ENCODE measurements at regions not wholly inside any gene's neighbourhood (a gene's known extent, or its start where the extent isn't known, plus 50 kb on each side); places are given as distances from the start of the nearest gene placed in this dataset.

DNA sequence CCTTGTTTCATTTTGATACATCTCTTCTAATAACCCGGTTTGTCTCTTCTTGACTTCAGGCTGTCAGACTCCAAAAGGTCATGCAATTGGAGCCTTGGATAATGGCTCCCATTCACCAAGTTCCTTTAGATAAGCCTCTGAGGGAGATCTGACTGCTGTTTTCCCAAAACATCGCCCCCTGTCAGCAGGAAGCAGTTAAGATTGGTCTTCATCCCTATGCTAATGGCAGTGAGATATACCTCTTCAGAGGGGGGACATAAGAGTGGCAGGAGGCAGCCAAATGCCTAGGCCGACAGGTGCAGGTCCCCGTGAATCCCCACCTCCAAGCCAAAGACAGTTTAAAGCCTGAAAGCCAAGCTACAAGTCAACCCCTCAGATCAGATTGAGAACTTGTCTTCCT is 144.6 kb downstream of the WDR11 start:
- no peak overlapping the region for H3K4me3 ChIP-seq (ENCODE audit: low read depth, low read length)
- no peak for DNase-seq (ENCODE audit: low read depth)
- TF ChIP-seq, protein P1, sequence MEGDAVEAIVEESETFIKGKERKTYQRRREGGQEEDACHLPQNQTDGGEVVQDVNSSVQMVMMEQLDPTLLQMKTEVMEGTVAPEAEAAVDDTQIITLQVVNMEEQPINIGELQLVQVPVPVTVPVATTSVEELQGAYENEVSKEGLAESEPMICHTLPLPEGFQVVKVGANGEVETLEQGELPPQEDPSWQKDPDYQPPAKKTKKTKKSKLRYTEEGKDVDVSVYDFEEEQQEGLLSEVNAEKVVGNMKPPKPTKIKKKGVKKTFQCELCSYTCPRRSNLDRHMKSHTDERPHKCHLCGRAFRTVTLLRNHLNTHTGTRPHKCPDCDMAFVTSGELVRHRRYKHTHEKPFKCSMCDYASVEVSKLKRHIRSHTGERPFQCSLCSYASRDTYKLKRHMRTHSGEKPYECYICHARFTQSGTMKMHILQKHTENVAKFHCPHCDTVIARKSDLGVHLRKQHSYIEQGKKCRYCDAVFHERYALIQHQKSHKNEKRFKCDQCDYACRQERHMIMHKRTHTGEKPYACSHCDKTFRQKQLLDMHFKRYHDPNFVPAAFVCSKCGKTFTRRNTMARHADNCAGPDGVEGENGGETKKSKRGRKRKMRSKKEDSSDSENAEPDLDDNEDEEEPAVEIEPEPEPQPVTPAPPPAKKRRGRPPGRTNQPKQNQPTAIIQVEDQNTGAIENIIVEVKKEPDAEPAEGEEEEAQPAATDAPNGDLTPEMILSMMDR (IDR thresholded peaks at IDR 0.05; ENCODE audit: insufficient read depth, low read depth, low read length, missing control alignments): no peak

DNA sequence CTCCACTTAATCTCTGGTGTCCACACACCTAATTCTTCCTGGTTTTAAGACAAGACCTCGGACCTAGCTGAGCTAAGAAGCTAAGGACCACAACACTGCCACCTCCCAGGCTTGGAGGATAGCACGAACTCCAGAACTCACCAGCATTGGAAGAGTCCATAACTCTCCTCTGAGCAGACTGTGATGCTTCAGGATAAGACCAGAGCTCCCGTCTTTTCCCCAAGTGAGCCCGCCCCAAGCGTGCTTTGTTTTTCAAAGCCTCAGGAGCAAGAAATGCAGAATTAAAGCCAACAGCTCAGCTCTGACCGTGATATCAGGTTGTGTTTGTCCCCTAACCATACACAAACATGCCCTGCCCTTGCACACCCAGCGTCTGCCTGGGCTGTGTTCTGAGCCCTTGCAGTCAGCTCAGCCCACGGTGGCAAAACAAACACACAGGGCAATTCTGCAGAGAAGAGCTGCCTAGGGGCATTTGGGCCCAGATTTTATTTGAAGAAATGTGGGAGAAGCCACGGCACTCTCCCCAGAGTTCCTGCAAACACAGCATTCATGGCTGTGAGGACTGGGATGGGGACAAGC is 145.4 kb downstream of the WDR11 start:
- H3K4me3 ChIP-seq (ENCODE audit: low read depth, low read length): no peak overlapping the region
- DNase-seq (ENCODE audit: low read depth): no peak

DNA sequence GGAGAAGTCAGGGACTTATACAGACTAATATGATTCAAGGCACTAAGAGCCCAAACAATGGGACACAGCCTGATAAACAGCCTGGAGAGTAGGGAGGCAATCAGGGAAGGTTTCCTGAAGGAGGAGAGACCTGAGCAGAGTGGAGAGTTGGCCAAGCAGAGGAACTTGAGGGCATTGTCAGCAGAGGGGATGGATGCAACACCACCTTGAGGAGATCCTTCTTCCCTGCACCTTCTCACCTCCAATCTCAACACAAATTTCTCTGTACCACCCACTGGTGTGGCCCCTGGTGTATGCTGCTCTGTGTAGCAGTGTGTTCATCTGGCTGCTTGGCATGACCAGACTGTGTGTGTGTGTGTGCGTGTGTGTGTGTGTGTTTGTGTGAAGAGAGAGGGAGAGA is 146.2 kb downstream of the WDR11 start:
- no peak overlapping the region for H3K4me3 ChIP-seq (ENCODE audit: low read depth, low read length)
- TF ChIP-seq, protein P1 (IDR thresholded peaks at IDR 0.05; ENCODE audit: insufficient read depth, low read depth, low read length, missing control alignments): no peak
- DNase-seq (ENCODE audit: low read depth): no peak

More for the DNA sequence above, 145.4 kb downstream of the WDR11 start:
- TF ChIP-seq, protein P1 (IDR thresholded peaks at IDR 0.05; ENCODE audit: insufficient read depth, low read depth, low read length, missing control alignments): no peak

DNA sequence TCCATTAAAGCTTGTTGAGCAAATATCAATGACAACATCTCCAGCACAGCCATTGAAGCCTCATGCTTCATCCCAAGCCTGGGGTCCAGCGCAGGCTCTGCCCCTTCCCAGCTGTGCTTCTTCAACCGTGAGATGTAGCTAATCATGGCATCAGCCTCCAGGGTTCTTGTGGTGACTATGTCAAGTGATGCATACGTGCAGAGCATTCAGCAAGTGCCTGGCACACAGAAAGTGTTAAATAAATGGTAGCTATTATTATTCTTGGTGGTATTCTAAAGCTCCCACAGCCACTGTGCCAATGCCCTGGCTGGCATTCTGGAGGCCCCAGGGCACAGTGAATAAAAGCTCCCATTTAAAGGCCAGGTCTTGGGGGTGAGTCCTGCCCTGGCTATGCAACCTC is 146.6 kb downstream of the WDR11 start:
- H3K4me3 ChIP-seq (ENCODE audit: low read depth, low read length): no peak overlapping the region
- TF ChIP-seq, protein P1 (IDR thresholded peaks at IDR 0.05; ENCODE audit: insufficient read depth, low read depth, low read length, missing control alignments): no peak
- DNase-seq (ENCODE audit: low read depth): no peak

DNA sequence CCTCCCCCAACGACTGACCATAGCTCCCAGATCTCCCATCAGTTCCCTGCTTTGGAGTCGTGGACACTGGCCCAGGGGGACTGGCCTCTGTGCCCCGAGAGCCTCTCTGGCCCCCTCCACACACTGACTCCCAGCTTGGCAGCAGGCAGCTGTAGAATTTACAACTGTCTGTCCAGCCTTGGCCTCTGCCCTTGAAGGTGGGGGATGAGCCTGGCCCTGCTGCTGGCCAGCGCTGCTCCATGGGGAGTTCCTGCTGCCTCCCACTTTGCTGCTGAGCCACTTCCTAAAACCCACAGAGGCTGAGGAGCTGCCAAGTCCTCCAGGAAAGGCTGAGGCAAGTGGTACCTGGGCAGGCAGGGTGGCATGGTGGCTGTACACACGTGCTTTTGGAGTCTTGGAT is 147.1 kb downstream of the WDR11 start:
- no peak overlapping the region for H3K4me3 ChIP-seq (ENCODE audit: low read depth, low read length)
- no peak for DNase-seq (ENCODE audit: low read depth)
- TF ChIP-seq, protein P1 (IDR thresholded peaks at IDR 0.05; ENCODE audit: insufficient read depth, low read depth, low read length, missing control alignments): no peak

DNA sequence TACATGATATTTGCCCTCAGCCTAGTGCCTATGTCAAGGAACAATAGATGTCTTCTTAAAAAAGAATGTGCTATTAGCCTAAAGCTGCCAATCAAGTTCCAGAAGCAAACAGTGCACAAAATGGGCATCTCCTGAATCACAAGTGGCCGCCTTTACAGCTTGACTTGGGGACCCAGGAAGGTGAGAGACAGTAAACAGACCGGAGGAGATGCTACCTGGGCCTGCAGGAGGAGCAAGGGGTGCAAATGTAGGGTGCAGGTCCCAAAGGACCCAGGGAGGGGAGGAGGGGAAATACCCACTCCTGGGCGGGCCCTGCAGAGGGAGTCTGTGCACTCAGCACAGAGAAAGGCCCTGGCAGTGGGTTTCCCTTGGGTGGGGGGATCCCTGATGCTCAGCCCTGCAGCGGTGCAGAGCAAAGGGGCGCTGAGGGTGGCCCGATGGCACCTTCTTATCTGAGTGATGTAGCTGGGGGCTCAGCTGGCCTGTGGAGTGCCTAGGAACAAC is 147.7 kb downstream of the WDR11 start:
- H3K4me3 ChIP-seq (ENCODE audit: low read depth, low read length): no peak overlapping the region
- DNase-seq (ENCODE audit: low read depth): no peak
- TF ChIP-seq, protein P1 (IDR thresholded peaks at IDR 0.05; ENCODE audit: insufficient read depth, low read depth, low read length, missing control alignments): no peak

DNA sequence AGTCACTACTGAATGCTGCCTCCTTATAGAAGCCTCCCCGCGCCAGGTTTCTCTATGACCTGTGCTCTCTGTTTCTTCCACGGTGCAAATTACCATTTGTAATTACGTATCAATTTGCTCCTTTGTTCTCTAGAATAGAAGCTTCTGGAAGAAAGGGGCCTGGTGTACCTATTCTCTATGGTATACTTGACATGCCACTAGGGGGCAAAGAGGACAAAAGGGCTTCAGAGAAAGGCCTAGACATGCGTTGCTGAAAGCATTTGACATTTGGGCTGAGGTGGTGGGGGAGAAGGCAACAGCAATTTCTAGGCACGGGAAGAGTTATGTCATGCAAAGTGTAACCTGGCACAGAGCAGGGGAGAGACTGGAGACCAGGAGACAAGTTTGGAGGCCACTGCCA is 148.7 kb downstream of the WDR11 start:
- TF ChIP-seq, protein P1 (IDR thresholded peaks at IDR 0.05; ENCODE audit: insufficient read depth, low read depth, low read length, missing control alignments): no peak
- DNase-seq (ENCODE audit: low read depth): no peak
- H3K4me3 ChIP-seq (ENCODE audit: low read depth, low read length): no peak overlapping the region

Measured in GM12865 (cell line).